ENCODE measurements at regions not wholly inside any gene's neighbourhood (a gene's known extent, or its start where the extent isn't known, plus 50 kb on each side); places are given as distances from the start of the nearest gene placed in this dataset.
"Not testable (repeated sequence)": the region's sequence is repeated elsewhere in the genome, so short reads cannot be mapped to it uniquely, and the experiment has no call there.

- not testable (repeated sequence) for TF ChIP-seq CTCF (IDR thresholded peaks at IDR 0.05; ENCODE audit: insufficient read depth, low read length); SPI1 (IDR thresholded peaks at IDR 0.05; ENCODE audit: borderline replicate concordance, low read depth); GABPA (IDR thresholded peaks at IDR 0.05; ENCODE audit: low read depth)
These were observed 1707.8 kb downstream of the SPATA31A7 start for GRCh38 chr9:62897411-62898225.

Data from HL-60 (cell line).